GM12878 (cell line): ENCODE measurements at regions not wholly inside any gene's neighbourhood (a gene's known extent, or its start where the extent isn't known, plus 50 kb on each side); places are given as distances from the start of the nearest gene placed in this dataset.

Experiments
- ATAC-seq: fragments of 200-7000 bp; cut with Tn5 transposase; 3 replicates; pipeline ENCODE4 v1.9.1; 2020; ENCODE audit warnings: mild to moderate bottlenecking, moderate library complexity
- BruUV-seq: library from RNA; stranded (reverse); fragments of 400-500 nt; replicated peaks from 2 replicates; lab custom pipeline; 2021; lab: Mats Ljungman, UMichigan
- CTCF ChIA-PET: fragments of 300-600 bp; sonication (Branson Sonifier 250); formaldehyde crosslinking; extraction: SDS; loops from one replicate; lab custom pipeline; 2021; ENCODE audit warnings: inconsistent platforms; lab: Yijun Ruan, JAX
- POLR2A ChIA-PET: fragments of 350-600 bp; formaldehyde crosslinking; extraction: SDS; loops from one replicate; lab custom pipeline; 2021; ENCODE audit warnings: inconsistent platforms; lab: Charles Lee
- RAD21 ChIA-PET: fragments of 300-600 bp; sonication (Branson Sonifier 250); formaldehyde crosslinking; loops from one replicate; lab custom pipeline; 2023; ENCODE audit warnings: antibody characterized with exemption; ENCODE audit not compliant: unreplicated experiment; lab: Charles Lee
- SMC1A ChIA-PET: fragments of 300-600 bp; sonication (Branson Sonifier 250); formaldehyde crosslinking; loops from one replicate; lab custom pipeline; 2023; ENCODE audit not compliant: unreplicated experiment, uncharacterized antibody; lab: Charles Lee
- DNase-seq: peaks from one replicate; pipeline ENCODE4 v3.0.0-alpha.2; 2011; ENCODE audit warnings: low read depth, low spot score
- FAIRE-seq: peaks from 3 replicates; lab custom pipeline; 2011; peaks lifted over from hg19 to GRCh38; lab: Jason Lieb, UNC
- H2AFZ ChIP-seq: 2 replicates; pipeline ENCODE4 v1.6.0; 2011; ENCODE audit warnings: low read depth, low read length, control low read depth; ENCODE audit not compliant: control insufficient read depth
- H3K27ac ChIP-seq: 2 replicates; pipeline ENCODE4 v1.5.1; 2011; ENCODE audit warnings: control low read depth; ENCODE audit not compliant: control insufficient read depth, insufficient read depth
- H3K27me3 ChIP-seq, 2 experiments: replicated peaks in 1 of 2; 2 replicates each; pipeline versions ENCODE4 v1.6.0 to v1.6.1; 2011; ENCODE audit warnings: low read length in 1 of 2; ENCODE audit not compliant: control insufficient read depth in 2 of 2, insufficient read depth in 2 of 2
- H3K36me3 ChIP-seq, 2 experiments: 2 replicates each; pipeline ENCODE4 v1.5.1; 2011; ENCODE audit warnings: low read length in 1 of 2; ENCODE audit not compliant: control insufficient read depth in 2 of 2, insufficient read depth in 2 of 2
- H3K4me1 ChIP-seq: 2 replicates; pipeline ENCODE4 v1.6.1; 2011; ENCODE audit warnings: mild to moderate bottlenecking, low read length, moderate library complexity, mixed read lengths; ENCODE audit not compliant: control insufficient read depth, insufficient read depth
- H3K4me2 ChIP-seq: 2 replicates; pipeline ENCODE4 v1.6.0; 2011; ENCODE audit warnings: control low read depth; ENCODE audit not compliant: control insufficient read depth, insufficient read depth
- H3K4me3 ChIP-seq: fragments of 200-600 bp; sonication (generic); 2 replicates; pipeline ENCODE4 v1.5.1; 2016
- H3K79me2 ChIP-seq: 2 replicates; pipeline ENCODE4 v1.6.0; 2011; ENCODE audit warnings: low read length; ENCODE audit not compliant: control insufficient read depth, insufficient read depth
- H3K9ac ChIP-seq: 2 replicates; pipeline ENCODE4 v1.8.0; 2011; ENCODE audit warnings: low read length, control low read depth, mixed read lengths; ENCODE audit not compliant: control insufficient read depth, insufficient read depth
- H3K9me3 ChIP-seq: replicated peaks from 3 replicates; pipeline ENCODE4 v1.5.1; 2011; ENCODE audit warnings: mild to moderate bottlenecking, low read length; ENCODE audit not compliant: control insufficient read depth, insufficient read depth
- H4K20me1 ChIP-seq: 2 replicates; pipeline ENCODE4 v1.6.0; 2011; ENCODE audit not compliant: control insufficient read depth, insufficient read depth
- ATF7 ChIP-seq: fragments of 450-650 bp; IDR thresholded peaks from 2 replicates; pipeline ENCODE4 v1.6.1; 2016; ENCODE audit warnings: low read depth, mild to moderate bottlenecking
- CEBPB ChIP-seq, 2 experiments: fragments of 150-350 bp in 1 of 2; IDR thresholded peaks; 2 replicates each; pipeline ENCODE4 v1.6.1; 2012 to 2014; ENCODE audit warnings: low read depth in 2 of 2, low read length in 2 of 2, borderline replicate concordance in 1 of 2, inconsistent platforms in 1 of 2
- E2F4 ChIP-seq: IDR thresholded peaks from 2 replicates; pipeline ENCODE4 v1.6.1; 2012; ENCODE audit warnings: low read depth, low read length, improper control_type of control experiment
- EP300 ChIP-seq, 2 experiments: fragments of 150-350 bp in 1 of 2; IDR thresholded peaks; 2 replicates each; pipeline ENCODE4 v1.6.1; 2011 to 2012; ENCODE audit warnings: low read depth in 2 of 2, low read length in 2 of 2, borderline replicate concordance in 1 of 2, improper control_type of control experiment in 1 of 2, inconsistent platforms in 1 of 2; ENCODE audit not compliant: control insufficient read depth in 1 of 2
- NBN ChIP-seq: fragments of 450-650 bp; IDR thresholded peaks from 2 replicates; pipeline ENCODE4 v1.6.1; 2016
- PAX5 ChIP-seq: IDR thresholded peaks from 2 replicates; pipeline ENCODE4 v1.6.1; 2011; ENCODE audit warnings: low read depth, low read length, borderline replicate concordance
- PML ChIP-seq: IDR thresholded peaks from 2 replicates; pipeline ENCODE4 v1.6.1; 2012; ENCODE audit warnings: low read length, inconsistent platforms
- RELB ChIP-seq: fragments of 450-650 bp; IDR thresholded peaks from 2 replicates; pipeline ENCODE4 v1.6.1; 2017; ENCODE audit warnings: low read depth, mild to moderate bottlenecking, moderate library complexity
- SPI1 ChIP-seq: IDR thresholded peaks from 2 replicates; pipeline ENCODE4 v1.6.1; 2011; ENCODE audit warnings: low read depth, mild to moderate bottlenecking, low read length, moderate library complexity, borderline replicate concordance; ENCODE audit not compliant: insufficient read depth
- TCF12 ChIP-seq: IDR thresholded peaks from 2 replicates; pipeline ENCODE4 v1.6.1; 2011; ENCODE audit warnings: low read depth, mild to moderate bottlenecking, low read length
- WGBS: methylation state at CpG from one replicate; pipeline ENCODE4 v1.1.6; 2016; ENCODE audit warnings: low lambda C conversion rate; ENCODE audit not compliant: insufficient replicate concordance, insufficient coverage; ENCODE audit errors: missing lambda C conversion rate; 5-methylcytosine and 5-hydroxymethylcytosine counted together
- in situ Hi-C: fragments of 300-500 bp; cut with MboI; formaldehyde crosslinking; loops from 9 replicates; pipeline ENCODE4 v1.14.3; 2018; ENCODE audit warnings: mixed read lengths
- intact Hi-C: fragments of 100-400 bp; cut with micrococcal nuclease; formaldehyde crosslinking; loops from one replicate; pipeline ENCODE4 v1.14.2; 2022; ENCODE audit not compliant: unreplicated experiment

- no peak overlapping the region for H2AFZ ChIP-seq
- no peak overlapping the region for H3K4me3 ChIP-seq
- H3K27ac ChIP-seq: no peak overlapping the region
- no peak overlapping the region for H3K9ac ChIP-seq
- H3K9me3 ChIP-seq: no peaks in the 10 kb centered on the region
- BruUV-seq: no TSS peak
- POLR2A ChIA-PET: no interaction called here
- CTCF ChIA-PET: no interaction called here
- RAD21 ChIA-PET: no interaction called here
- H4K20me1 ChIP-seq: no peaks in the 10 kb centered on the region
- SMC1A ChIA-PET: no interaction called here
- TF ChIP-seq PML (no peak), EP300 (IDR thresholded peaks at IDR 0.05; ENCODE audit: borderline replicate concordance in 1 of 2, control insufficient read depth in 1 of 2, low read depth in 2 of 2, low read length in 2 of 2) (no peak), PAX5 (no peak), RELB (no peak), NBN (no peak), E2F4 (no peak), ATF7 (no peak), SPI1 (no peak), TCF12 (no peak), CEBPB (IDR thresholded peaks at IDR 0.05; ENCODE audit: borderline replicate concordance in 1 of 2, low read depth in 2 of 2, low read length in 2 of 2) (no peak)
- intact Hi-C loops (loop anchor here (10.0 kb wide), 1 partner anchor 616 kb away; no protein-coding TSS in a partner anchor), in situ Hi-C loops (no loop called here)
- FAIRE-seq (no peak), ATAC-seq (no peak), DNase-seq (no peak)
- 33% methylated on average over 1 of the region's 1 CpG for WGBS
- no peaks in the 10 kb centered on the region for H3K27me3 ChIP-seq
- no peaks in the 10 kb centered on the region for H3K4me1 ChIP-seq
- H3K4me2 ChIP-seq: no peak overlapping the region
- H3K36me3 ChIP-seq: no peaks in the 10 kb centered on the region
- H3K79me2 ChIP-seq: no peaks in the 10 kb centered on the region
Observed at GRCh38 chr9:79220666-79221065, 351.1 kb upstream of the TLE4 start.
